Keratinocyte (primary cell): ENCODE measurements at regions not wholly inside any gene's neighbourhood (a gene's known extent, or its start where the extent isn't known, plus 50 kb on each side); places are given as distances from the start of the nearest gene placed in this dataset.

Experiments used
- DNase-seq: peaks from one replicate; pipeline ENCODE4 v3.0.0-alpha.2; 2011; ENCODE audit warnings: low read depth, missing footprints, low spot score
- FAIRE-seq: peaks from 2 replicates; lab custom pipeline; 2011; peaks lifted over from hg19 to GRCh38; lab: Jason Lieb, UNC
- H2AFZ ChIP-seq: 2 replicates; pipeline ENCODE4 v1.6.0; 2012; ENCODE audit warnings: low read length, control low read depth, inconsistent platforms; ENCODE audit not compliant: control insufficient read depth
- H3K27ac ChIP-seq: 2 replicates; pipeline ENCODE4 v1.5.1; 2011; ENCODE audit warnings: low read length; ENCODE audit not compliant: control insufficient read depth, insufficient read depth
- H3K27me3 ChIP-seq: 3 replicates; pipeline ENCODE4 v1.6.0; 2011; ENCODE audit warnings: low read length; ENCODE audit not compliant: control insufficient read depth, insufficient read depth; ENCODE audit errors: extremely low read depth
- H3K36me3 ChIP-seq, 2 experiments: 2 replicates in 1 of 2; 3 replicates in 1 of 2; pipeline ENCODE4 v1.5.1; 2011; ENCODE audit warnings: low read length in 2 of 2, mild to moderate bottlenecking in 1 of 2; ENCODE audit not compliant: control insufficient read depth in 2 of 2, insufficient read depth in 2 of 2; ENCODE audit errors: extremely low read depth in 1 of 2
- H3K4me1 ChIP-seq: 3 replicates; pipeline ENCODE4 v1.5.1; 2011; ENCODE audit warnings: low read length; ENCODE audit not compliant: control insufficient read depth, insufficient read depth; ENCODE audit errors: extremely low read depth
- H3K4me2 ChIP-seq: 3 replicates; pipeline ENCODE4 v1.6.0; 2011; ENCODE audit warnings: low read depth, low read length; ENCODE audit not compliant: control insufficient read depth, insufficient read depth; ENCODE audit errors: extremely low read depth
- H3K4me3 ChIP-seq, 3 experiments: fragments of 200-600 bp in 1 of 3; sonication (generic) in 1 of 3; 2 replicates in 2 of 3; 3 replicates in 1 of 3; pipeline ENCODE4 v1.5.1; 2011 to 2016; ENCODE audit warnings: low read length in 3 of 3, mild to moderate bottlenecking in 3 of 3, control low read depth in 2 of 3, inconsistent platforms in 1 of 3, low read depth in 1 of 3, mixed read lengths in 1 of 3, mixed run types in 1 of 3, moderate library complexity in 1 of 3; ENCODE audit not compliant: control insufficient read depth in 2 of 3, insufficient read depth in 2 of 3; ENCODE audit errors: extremely low read depth in 1 of 3
- H3K79me2 ChIP-seq: 2 replicates; pipeline ENCODE4 v1.6.0; 2012; ENCODE audit warnings: low read length; ENCODE audit not compliant: control insufficient read depth, insufficient read depth
- H3K9ac ChIP-seq: 3 replicates; pipeline ENCODE4 v1.6.0; 2011; ENCODE audit warnings: low read length; ENCODE audit not compliant: control insufficient read depth, insufficient read depth; ENCODE audit errors: extremely low read depth
- H3K9me1 ChIP-seq: 3 replicates; pipeline ENCODE4 v1.6.0; 2011; ENCODE audit warnings: low read length; ENCODE audit not compliant: control insufficient read depth, insufficient read depth; ENCODE audit errors: extremely low read depth
- H3K9me3 ChIP-seq: 2 replicates; pipeline ENCODE4 v1.5.1; 2012; ENCODE audit warnings: low read depth, low read length; ENCODE audit not compliant: control insufficient read depth
- H4K20me1 ChIP-seq: 3 replicates; pipeline ENCODE4 v1.6.0; 2011; ENCODE audit warnings: low read length; ENCODE audit not compliant: control insufficient read depth, insufficient read depth; ENCODE audit errors: extremely low read depth
- CTCF ChIP-seq, 3 experiments: IDR thresholded peaks in 1 of 3; conservative IDR thresholded peaks in 1 of 3; optimal IDR thresholded peaks in 1 of 3; 2 replicates in 2 of 3; 3 replicates in 1 of 3; pipeline versions ENCODE3 to v1.5.1; 2011; ENCODE audit warnings: low read length in 3 of 3, mild to moderate bottlenecking in 3 of 3, moderate library complexity in 2 of 3, control low read depth in 1 of 3, inconsistent platforms in 1 of 3; ENCODE audit not compliant: insufficient read depth in 2 of 3; ENCODE audit errors: extremely low read depth in 1 of 3
- EZH2 ChIP-seq: IDR thresholded peaks from one replicate; pipeline ENCODE4 v1.6.1; 2012; ENCODE audit warnings: inconsistent platforms, mild to moderate bottlenecking, low read length, moderate library complexity
- dilution Hi-C: fragments of 300-500 bp; cut with MboI; formaldehyde crosslinking; loops from one replicate; pipeline ENCODE4 v1.7.0; 2020; ENCODE audit warnings: low sequenced_read_pairs; ENCODE audit not compliant: extremely low pct_ligation_motif_present

GRCh38 chr15:70321172-70321819 is 223.6 kb upstream of the TLE3 start:
- Histone ChIP-seq H3K79me2 (no peaks in the 10 kb centered on the region), H3K4me3 (no peak overlapping the region), H3K27ac (no peak overlapping the region), H3K36me3 (no peaks in the 10 kb centered on the region), H3K4me2 (no peak overlapping the region), H2AFZ (no peak overlapping the region), H3K4me1 (peaks cover 16% of the 10 kb centered on the region), H3K9me3 (no peaks in the 10 kb centered on the region), H3K9ac (no peak overlapping the region), H4K20me1 (no peaks in the 10 kb centered on the region), H3K27me3 (peaks cover under 1% of the 10 kb centered on the region), H3K9me1 (no peaks in the 10 kb centered on the region)
- no peak for DNase-seq
- TF ChIP-seq EZH2 (no peak), CTCF (optimal IDR thresholded peaks at IDR 0.05 in 1 of 3, IDR thresholded peaks at IDR 0.05 in 1 of 3, conservative IDR thresholded peaks at IDR 0.05 in 1 of 3; ENCODE audit: extremely low read depth in 1 of 3, insufficient read depth in 2 of 3, low read length in 3 of 3) (no peak)
- no peak for FAIRE-seq
- dilution Hi-C loops: no loop called here

- Histone ChIP-seq H3K9ac (no peak overlapping the region), H3K4me3 (no peak overlapping the region), H3K27ac (no peak overlapping the region), H4K20me1 (no peaks in the 10 kb centered on the region), H3K9me1 (no peaks in the 10 kb centered on the region), H3K4me2 (no peak overlapping the region), H3K4me1 (peaks cover 16% of the 10 kb centered on the region), H3K36me3 (no peaks in the 10 kb centered on the region), H2AFZ (no peak overlapping the region), H3K27me3 (peaks cover 6% of the 10 kb centered on the region), H3K79me2 (no peaks in the 10 kb centered on the region), H3K9me3 (no peaks in the 10 kb centered on the region)
- dilution Hi-C loops: no loop called here
- FAIRE-seq: no peak
- no peak for DNase-seq
- no peak for TF ChIP-seq EZH2
- no peak for TF ChIP-seq CTCF (optimal IDR thresholded peaks at IDR 0.05 in 1 of 3, IDR thresholded peaks at IDR 0.05 in 1 of 3, conservative IDR thresholded peaks at IDR 0.05 in 1 of 3; ENCODE audit: extremely low read depth in 1 of 3, insufficient read depth in 2 of 3, low read length in 3 of 3)
Measured at GRCh38 chr15:70320482-70320881, 222.8 kb upstream of the TLE3 start.
